Endothelial cell of umbilical vein (primary cell): ENCODE measurements at regions not wholly inside any gene's neighbourhood (a gene's known extent, or its start where the extent isn't known, plus 50 kb on each side); places are given as distances from the start of the nearest gene placed in this dataset.

Experiments
- BruUV-seq: library from RNA; stranded (reverse); fragments of 400-500 nt; replicated peaks from 2 replicates; lab custom pipeline; 2021; lab: Mats Ljungman, UMichigan
- CTCF ChIA-PET: fragments of 300-600, 350-600 bp; sonication (Branson Sonifier 250); formaldehyde crosslinking; loops from one replicate; lab custom pipeline; 2021; ENCODE audit warnings: antibody characterized with exemption, inconsistent platforms; lab: Charles Lee
- POLR2A ChIA-PET: fragments of 300-600, 350-600 bp; sonication (Branson Sonifier 250); formaldehyde crosslinking; loops from one replicate; lab custom pipeline; 2021; ENCODE audit warnings: antibody characterized with exemption, inconsistent platforms; lab: Charles Lee
- DNase-seq: peaks from one replicate; pipeline ENCODE4 v3.0.0-alpha.2; 2011; ENCODE audit warnings: low read depth, low spot score
- FAIRE-seq: peaks from 2 replicates; lab custom pipeline; 2011; peaks lifted over from hg19 to GRCh38; lab: Jason Lieb, UNC
- H2AFZ ChIP-seq: 2 replicates; pipeline ENCODE4 v1.6.0; 2012; ENCODE audit warnings: low read depth, low read length, control low read depth, inconsistent platforms
- H3K27ac ChIP-seq: 2 replicates; pipeline ENCODE4 v1.5.1; 2011; ENCODE audit warnings: low read depth, mild to moderate bottlenecking, control low read depth, low read length, moderate library complexity; ENCODE audit not compliant: insufficient read depth
- H3K27me3 ChIP-seq, 2 experiments: 2 replicates each; pipeline versions ENCODE4 v1.6.0 to v1.6.1; 2011; ENCODE audit warnings: low read length in 2 of 2, mixed read lengths in 1 of 2; ENCODE audit not compliant: control insufficient read depth in 2 of 2, insufficient read depth in 2 of 2
- H3K36me3 ChIP-seq, 2 experiments: 2 replicates in 1 of 2; 3 replicates in 1 of 2; pipeline ENCODE4 v1.5.1; 2011; ENCODE audit warnings: low read length in 2 of 2, mild to moderate bottlenecking in 1 of 2, moderate library complexity in 1 of 2; ENCODE audit not compliant: control insufficient read depth in 2 of 2, insufficient read depth in 2 of 2; ENCODE audit errors: extremely low read depth in 1 of 2
- H3K4me1 ChIP-seq: 3 replicates; pipeline ENCODE4 v1.5.1; 2011; ENCODE audit warnings: mild to moderate bottlenecking, low read length; ENCODE audit not compliant: control insufficient read depth, insufficient read depth; ENCODE audit errors: extremely low read depth
- H3K4me2 ChIP-seq: 2 replicates; pipeline ENCODE4 v1.6.1; 2011; ENCODE audit warnings: low read length, control low read depth, mixed read lengths; ENCODE audit not compliant: insufficient read depth
- H3K4me3 ChIP-seq, 3 experiments: fragments of 200-600 bp in 1 of 3; sonication (generic), shearing (Covaris generic) in 1 of 3; replicated peaks in 1 of 3; 2 replicates each; pipeline ENCODE4 v1.5.1; 2011 to 2016; ENCODE audit warnings: control low read depth in 3 of 3, low read length in 3 of 3, mild to moderate bottlenecking in 2 of 3, inconsistent platforms in 1 of 3, low read depth in 1 of 3, moderate library complexity in 1 of 3; ENCODE audit not compliant: insufficient read depth in 1 of 3
- H3K79me2 ChIP-seq: 2 replicates; pipeline ENCODE4 v1.6.0; 2012; ENCODE audit warnings: low read length, inconsistent platforms; ENCODE audit not compliant: control insufficient read depth, insufficient read depth
- H3K9ac ChIP-seq: replicated peaks from 2 replicates; pipeline ENCODE3; 2011; ENCODE audit warnings: low read length, control low read depth; ENCODE audit not compliant: insufficient read depth; ENCODE audit errors: extremely low read depth
- H3K9me1 ChIP-seq: replicated peaks from 3 replicates; pipeline ENCODE4 v1.6.0; 2011; ENCODE audit warnings: mild to moderate bottlenecking, low read length; ENCODE audit not compliant: control insufficient read depth, insufficient read depth; ENCODE audit errors: extremely low read depth
- H3K9me3 ChIP-seq: replicated peaks from 2 replicates; pipeline ENCODE4 v1.5.1; 2012; ENCODE audit warnings: low read length, inconsistent platforms; ENCODE audit not compliant: control insufficient read depth, insufficient read depth
- H4K20me1 ChIP-seq: replicated peaks from 2 replicates; pipeline ENCODE3; 2011; ENCODE audit warnings: mild to moderate bottlenecking, low read length; ENCODE audit not compliant: control insufficient read depth, insufficient read depth; ENCODE audit errors: extremely low read depth
- EZH2 ChIP-seq: IDR thresholded peaks from 2 replicates; pipeline ENCODE4 v1.6.1; 2012; ENCODE audit warnings: borderline replicate concordance, low read depth, mild to moderate bottlenecking, moderate library complexity, low read length, inconsistent platforms; ENCODE audit not compliant: severe bottlenecking
- FOS ChIP-seq: IDR thresholded peaks from 2 replicates; pipeline ENCODE4 v1.6.1; 2011; ENCODE audit warnings: mild to moderate bottlenecking, low read length, moderate library complexity, borderline replicate concordance; ENCODE audit not compliant: insufficient read depth
- GATA2 ChIP-seq: IDR thresholded peaks from 2 replicates; pipeline ENCODE4 v1.7.0; 2011; ENCODE audit warnings: low read depth, mild to moderate bottlenecking, moderate library complexity, mixed read lengths, low read length; ENCODE audit not compliant: insufficient read length, insufficient read depth
- JUN ChIP-seq: IDR thresholded peaks from 2 replicates; pipeline ENCODE4 v1.6.1; 2011; ENCODE audit warnings: borderline replicate concordance, low read depth; ENCODE audit not compliant: insufficient read length, insufficient read depth
- MYC ChIP-seq: IDR thresholded peaks from one replicate; pipeline ENCODE4 v1.6.1; 2011; ENCODE audit warnings: mild to moderate bottlenecking, low read depth, low read length
- POLR2A ChIP-seq: IDR thresholded peaks from 2 replicates; pipeline ENCODE4 v1.6.1; 2012; ENCODE audit warnings: low read depth, mild to moderate bottlenecking, control low read depth, low read length
- POLR2AphosphoS5 ChIP-seq: IDR thresholded peaks from 2 replicates; pipeline ENCODE4 v1.6.1; 2012; ENCODE audit warnings: low read depth, mild to moderate bottlenecking, control low read depth, low read length, moderate library complexity; ENCODE audit not compliant: insufficient read depth
- dilution Hi-C: fragments of 300-500 bp; cut with MboI; formaldehyde crosslinking; loops from one replicate; pipeline ENCODE4 v1.15.0; 2019; ENCODE audit warnings: low sequenced_read_pairs; ENCODE audit not compliant: extremely low pct_ligation_motif_present
- intact Hi-C: fragments of 100-400 bp; cut with micrococcal nuclease; formaldehyde crosslinking; loops from one replicate; pipeline ENCODE4 v1.10.0; 2022
- TF ChIP-seq, protein P1 (sequence below), 2 donors: IDR thresholded peaks; 1 replicate in 1 of 2; 2 replicates in 1 of 2; pipeline ENCODE4 v1.5.1; 2011; ENCODE audit warnings: low read length in 2 of 2, mild to moderate bottlenecking in 2 of 2, moderate library complexity in 2 of 2, control low read depth in 1 of 2, inconsistent platforms in 1 of 2, low read depth in 1 of 2; ENCODE audit not compliant: insufficient read depth in 1 of 2; ENCODE audit errors: extremely low read depth in 1 of 2
- TF ChIP-seq, protein P2 (sequence below): IDR thresholded peaks from 2 replicates; pipeline ENCODE4 v1.6.1; 2011; ENCODE audit not compliant: insufficient read depth, insufficient read length

DNA sequence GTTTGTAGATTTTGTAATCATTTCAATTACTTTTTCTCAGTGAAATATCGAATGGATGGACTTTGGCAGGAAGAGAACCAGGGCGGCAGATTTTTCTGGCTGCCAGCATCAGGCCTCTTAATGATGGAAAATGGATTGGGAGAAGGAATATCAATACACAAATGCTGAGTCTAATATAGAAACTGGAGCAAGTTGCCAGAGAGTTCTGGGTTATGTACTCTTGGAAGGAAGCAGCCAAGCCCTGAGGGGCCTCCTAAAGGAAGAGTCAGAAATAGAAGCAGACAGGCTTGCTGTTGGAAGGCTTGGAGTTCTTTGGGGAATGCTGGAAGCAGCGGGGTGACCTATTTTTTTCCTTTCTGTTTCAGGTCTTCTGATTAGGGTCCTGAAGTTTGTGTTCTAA is 428.6 kb downstream of the DMAC1 start:
- CTCF ChIA-PET: no interaction called here

More for the DNA sequence above, 428.6 kb downstream of the DMAC1 start:
- FAIRE-seq (no peak), DNase-seq (no peak)
- H3K4me2 ChIP-seq: no peak overlapping the region
- no peaks in the 10 kb centered on the region for H4K20me1 ChIP-seq
- intact Hi-C loops (no loop called here), dilution Hi-C loops (no loop called here)
- TF ChIP-seq GATA2: no peak
- TF ChIP-seq, protein P1, sequence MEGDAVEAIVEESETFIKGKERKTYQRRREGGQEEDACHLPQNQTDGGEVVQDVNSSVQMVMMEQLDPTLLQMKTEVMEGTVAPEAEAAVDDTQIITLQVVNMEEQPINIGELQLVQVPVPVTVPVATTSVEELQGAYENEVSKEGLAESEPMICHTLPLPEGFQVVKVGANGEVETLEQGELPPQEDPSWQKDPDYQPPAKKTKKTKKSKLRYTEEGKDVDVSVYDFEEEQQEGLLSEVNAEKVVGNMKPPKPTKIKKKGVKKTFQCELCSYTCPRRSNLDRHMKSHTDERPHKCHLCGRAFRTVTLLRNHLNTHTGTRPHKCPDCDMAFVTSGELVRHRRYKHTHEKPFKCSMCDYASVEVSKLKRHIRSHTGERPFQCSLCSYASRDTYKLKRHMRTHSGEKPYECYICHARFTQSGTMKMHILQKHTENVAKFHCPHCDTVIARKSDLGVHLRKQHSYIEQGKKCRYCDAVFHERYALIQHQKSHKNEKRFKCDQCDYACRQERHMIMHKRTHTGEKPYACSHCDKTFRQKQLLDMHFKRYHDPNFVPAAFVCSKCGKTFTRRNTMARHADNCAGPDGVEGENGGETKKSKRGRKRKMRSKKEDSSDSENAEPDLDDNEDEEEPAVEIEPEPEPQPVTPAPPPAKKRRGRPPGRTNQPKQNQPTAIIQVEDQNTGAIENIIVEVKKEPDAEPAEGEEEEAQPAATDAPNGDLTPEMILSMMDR (IDR thresholded peaks at IDR 0.05; ENCODE audit: extremely low read depth in 1 of 2, insufficient read depth in 1 of 2, low read depth in 1 of 2, low read length in 2 of 2): no peak
- TF ChIP-seq, protein P2, sequence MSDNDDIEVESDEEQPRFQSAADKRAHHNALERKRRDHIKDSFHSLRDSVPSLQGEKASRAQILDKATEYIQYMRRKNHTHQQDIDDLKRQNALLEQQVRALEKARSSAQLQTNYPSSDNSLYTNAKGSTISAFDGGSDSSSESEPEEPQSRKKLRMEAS: no peak
- TF ChIP-seq POLR2A: no peak
- TF ChIP-seq FOS: no peak
- TF ChIP-seq MYC: no peak
- no peak for TF ChIP-seq EZH2
- no peak for TF ChIP-seq POLR2AphosphoS5
- no peak for TF ChIP-seq JUN
- POLR2A ChIA-PET: no interaction called here
- H3K4me3 ChIP-seq: no peak overlapping the region
- no peaks in the 10 kb centered on the region for H3K4me1 ChIP-seq
- no peaks in the 10 kb centered on the region for H3K9me3 ChIP-seq
- H3K9me1 ChIP-seq: no peaks in the 10 kb centered on the region
- no TSS peak for BruUV-seq
- no peak overlapping the region for H3K27ac ChIP-seq
- H2AFZ ChIP-seq: no peak overlapping the region
- no peak overlapping the region for H3K9ac ChIP-seq
- no peaks in the 10 kb centered on the region for H3K79me2 ChIP-seq
- no peaks in the 10 kb centered on the region for H3K36me3 ChIP-seq
- H3K27me3 ChIP-seq: no peaks in the 10 kb centered on the region
